ENCODE measurements at regions not wholly inside any gene's neighbourhood (a gene's known extent, or its start where the extent isn't known, plus 50 kb on each side); places are given as distances from the start of the nearest gene placed in this dataset.

DNA sequence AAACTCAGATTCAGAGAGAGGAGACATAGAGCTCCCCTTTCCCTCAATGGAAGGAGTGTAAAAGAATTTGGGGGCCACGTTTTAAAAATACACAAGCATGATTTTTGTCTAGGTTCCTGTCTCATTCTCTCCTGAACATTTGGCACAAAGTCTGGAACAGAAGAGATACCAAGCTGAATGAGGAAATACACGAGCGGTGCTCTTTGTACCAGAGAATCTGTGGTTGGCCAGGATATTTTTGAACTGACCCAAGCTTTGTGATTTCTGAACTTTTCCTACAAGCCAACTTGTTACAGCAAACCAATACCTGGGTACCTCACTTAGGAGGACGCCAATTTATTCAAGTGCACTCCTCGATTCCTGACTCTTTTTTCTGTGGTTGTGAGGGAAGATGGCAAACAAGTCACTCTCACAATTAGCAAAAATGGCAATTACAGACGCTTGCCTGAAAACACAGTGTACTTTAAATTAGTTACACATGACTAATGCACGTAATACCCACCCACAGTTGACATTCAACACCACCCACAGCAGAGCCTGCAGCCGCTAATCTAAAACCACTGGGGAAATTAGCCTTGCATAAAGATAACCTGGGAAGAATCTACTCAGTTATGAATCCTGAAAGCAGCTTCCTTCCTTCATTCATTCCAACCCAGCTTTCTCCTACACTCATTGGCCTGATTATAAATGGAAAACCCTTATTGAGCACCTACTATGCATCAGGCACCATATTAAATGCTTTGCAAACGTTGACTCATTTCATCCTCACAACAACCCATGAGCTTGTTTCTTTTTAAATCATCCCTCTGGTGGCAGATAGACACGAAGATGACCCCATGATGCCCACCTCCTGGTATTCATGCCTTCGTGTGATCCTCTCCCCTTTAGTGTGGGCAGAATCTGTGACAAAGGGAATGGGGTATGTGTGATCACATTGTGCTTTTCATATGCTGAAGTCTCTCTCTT lies 293.5 kb downstream of the KBTBD8 start:
- no peak for DNase-seq

GRCh38 chr3:67292356-67293121 lies 294.4 kb downstream of the KBTBD8 start:
- no peak for DNase-seq

- no peak for DNase-seq
These were observed 296.2 kb downstream of the KBTBD8 start for GRCh38 chr3:67294341-67294740.

DNA sequence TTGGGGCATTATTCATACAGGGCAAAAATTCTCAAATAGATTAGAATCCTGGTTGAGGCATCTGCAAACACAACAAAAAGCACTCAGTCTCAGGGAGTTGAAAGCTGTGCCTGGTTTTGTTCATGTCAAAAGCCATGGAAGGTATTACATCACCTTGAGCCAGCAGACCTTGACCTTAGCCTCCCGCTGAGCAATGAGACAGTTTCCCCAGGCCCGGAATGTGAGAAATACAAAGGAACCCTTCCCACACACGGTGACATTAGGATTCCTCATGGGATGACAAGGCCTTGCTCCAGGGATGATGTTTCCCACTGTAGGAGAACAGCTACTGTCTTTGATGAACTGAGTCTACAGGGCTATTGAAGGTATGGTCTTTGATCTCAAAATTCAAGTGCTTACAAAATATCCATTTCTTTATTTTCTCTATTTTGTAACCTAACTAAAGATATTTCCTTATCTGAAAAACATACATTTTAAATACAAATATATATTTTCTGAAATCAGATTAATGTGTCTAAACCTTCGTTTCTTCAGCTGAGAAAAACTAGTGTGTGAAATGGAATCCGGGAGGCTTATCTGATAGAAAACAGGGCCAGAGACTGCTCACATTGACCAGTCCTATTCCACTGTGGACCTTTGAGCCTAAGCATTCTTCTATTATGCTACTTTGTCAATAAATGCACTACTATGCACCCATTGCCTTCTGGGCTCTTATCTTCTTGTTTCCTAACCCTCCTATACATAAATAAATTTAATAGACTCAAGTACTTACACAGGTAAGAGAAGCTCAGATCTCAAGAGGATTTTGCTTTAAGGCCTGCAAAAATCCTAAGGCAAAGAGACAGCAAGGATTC lies 298.2 kb downstream of the KBTBD8 start:
- no peak for DNase-seq

DNA sequence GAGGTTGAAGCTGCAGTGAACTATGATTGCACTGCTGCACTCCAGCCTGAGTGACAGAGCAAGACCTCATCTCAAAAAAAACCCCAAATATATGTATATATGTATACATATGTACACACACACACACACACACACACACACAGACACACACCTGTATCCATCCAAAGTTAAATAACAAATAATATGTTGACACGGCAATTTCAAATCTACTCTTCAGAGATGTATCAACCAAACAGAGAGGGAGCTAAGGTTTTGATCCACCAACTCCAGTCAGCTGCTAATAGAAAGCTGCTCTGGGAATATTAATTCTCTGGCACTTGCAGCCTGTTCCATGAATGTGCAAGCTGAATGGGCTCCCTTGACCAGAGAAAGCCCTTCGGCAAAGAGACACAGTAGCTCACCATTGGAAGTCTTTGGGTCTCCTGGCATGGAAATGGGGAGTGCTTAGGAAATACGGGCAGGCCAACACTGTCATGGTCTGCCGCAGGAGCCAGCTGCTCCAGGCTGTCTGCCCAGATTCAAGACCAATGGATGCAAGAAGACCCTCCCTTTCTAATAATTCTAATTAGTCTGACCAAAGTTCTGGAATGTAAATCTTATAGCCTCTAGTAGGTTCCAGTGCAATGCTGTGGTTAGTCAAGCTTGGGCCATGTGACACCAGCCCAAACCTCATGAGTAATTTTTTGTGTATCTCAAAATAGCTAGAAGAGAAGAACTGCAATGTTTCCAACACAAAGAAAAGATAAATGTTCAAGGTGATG lies 299.8 kb downstream of the KBTBD8 start:
- DNase-seq, result no peak

GRCh38 chr3:67301556-67301955 lies 303.4 kb downstream of the KBTBD8 start:
- DNase-seq, result no peak

DNA sequence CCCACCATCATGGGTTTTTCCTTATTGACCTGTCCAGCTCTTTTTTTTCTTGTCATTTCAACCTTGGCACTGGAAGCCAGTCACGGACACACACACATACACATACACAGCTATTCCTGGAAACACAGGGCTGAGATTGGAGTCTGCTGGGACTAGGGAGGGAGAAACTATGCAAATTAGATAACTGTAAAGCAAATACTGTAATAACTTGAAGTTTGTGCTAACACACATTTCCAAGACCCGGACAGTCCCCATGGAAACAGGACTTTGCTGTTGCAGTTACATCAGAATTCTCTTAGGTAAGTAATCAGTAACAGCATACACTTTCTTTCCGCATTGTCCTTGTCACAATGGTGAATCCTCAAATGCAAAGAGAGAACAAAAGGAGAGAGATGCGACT lies 304.4 kb downstream of the KBTBD8 start:
- DNase-seq, result no peak

GRCh38 chr3:67305160-67305559 lies 307.1 kb downstream of the KBTBD8 start:
- DNase-seq, result no peak

- DNase-seq, result no peak
These were observed 307.8 kb downstream of the KBTBD8 start for GRCh38 chr3:67305922-67306321.

DNA sequence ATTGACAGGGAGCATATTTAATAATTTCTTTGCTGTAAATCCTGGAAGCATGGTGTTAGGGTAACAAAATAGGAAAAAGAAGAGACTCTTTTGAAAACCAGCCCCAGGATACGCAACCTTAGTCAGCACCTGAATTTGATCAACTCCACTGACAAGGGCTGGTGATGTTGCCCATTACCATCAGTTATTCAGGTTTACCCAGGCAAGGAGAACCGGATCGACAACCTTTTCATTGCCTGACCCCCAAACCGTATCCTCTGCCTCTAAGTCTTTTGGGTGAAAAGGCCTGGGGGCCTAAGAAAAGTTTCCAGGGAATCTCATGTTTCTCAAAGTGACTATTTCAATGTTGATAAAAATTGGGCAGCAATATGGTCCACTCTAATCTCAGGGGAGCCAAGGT lies 313.3 kb downstream of the KBTBD8 start:
- DNase-seq, result no peak

DNA sequence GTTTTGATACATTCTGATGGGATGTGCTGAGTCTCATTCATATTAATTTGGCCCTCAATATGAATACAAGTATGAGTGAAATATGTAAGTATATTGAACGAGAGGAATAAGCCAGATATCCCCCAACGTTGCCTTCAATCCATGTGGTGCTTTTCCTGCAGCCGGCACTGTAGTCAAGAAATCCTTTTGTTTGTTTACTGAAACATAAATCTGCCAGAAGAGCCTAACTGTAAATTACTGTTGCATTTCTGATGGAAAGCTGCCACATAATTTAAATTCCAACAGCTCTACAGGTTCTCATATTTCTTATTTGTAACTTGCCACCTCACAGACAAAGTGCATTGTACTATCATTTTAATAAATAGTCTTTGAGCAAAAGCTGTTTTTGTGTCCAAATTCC lies 314.0 kb downstream of the KBTBD8 start:
- no peak for DNase-seq

GRCh38 chr3:67318162-67318561 lies 320.1 kb downstream of the KBTBD8 start:
- DNase-seq, result no peak

DNA sequence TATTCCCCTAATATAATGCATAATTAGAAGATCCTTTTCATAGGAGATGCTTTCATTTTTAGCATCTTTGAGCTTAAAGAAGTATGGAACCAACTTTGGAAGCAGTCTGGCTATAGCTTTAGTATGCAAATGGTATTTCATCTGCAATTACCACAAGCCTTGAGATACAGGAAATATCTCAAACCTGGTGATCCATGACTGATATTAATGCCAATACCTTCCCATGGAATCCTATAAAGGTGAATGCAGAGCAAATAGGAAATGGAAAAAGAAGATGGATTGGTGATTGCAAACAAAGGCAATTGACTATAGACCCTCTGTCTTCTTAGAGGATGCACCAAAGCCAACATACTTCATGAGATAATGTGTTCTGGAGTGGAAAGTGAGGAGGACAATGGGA lies 326.4 kb downstream of the KBTBD8 start:
- no peak for DNase-seq
